Spleen (tissue), 7 donors: ENCODE measurements at regions not wholly inside any gene's neighbourhood (a gene's known extent, or its start where the extent isn't known, plus 50 kb on each side); places are given as distances from the start of the nearest gene placed in this dataset.

Source experiments
- POLR2A ChIP-seq, 3 donors: fragments of 450-650 bp; IDR thresholded peaks; one replicate each; pipeline ENCODE4 v1.5.1; 2017; ENCODE audit warnings: antibody characterized with exemption in 3 of 3, mild to moderate bottlenecking in 1 of 3
- POLR2AphosphoS5 ChIP-seq, 3 donors: sonication (generic); formaldehyde crosslinking; IDR thresholded peaks; one replicate each; pipeline ENCODE4 v1.5.1; 2017; ENCODE audit warnings: antibody characterized with exemption in 3 of 3
- TF ChIP-seq, protein P1 (sequence below), 11 experiments: fragments of 200-600 bp in 7 of 11; fragments of 450-650 bp in 4 of 11; sonication (generic) in 4 of 11; IDR thresholded peaks in 8 of 11; conservative IDR thresholded peaks in 3 of 11; 1 replicate in 7 of 11; 2 replicates in 4 of 11; pipeline versions ENCODE4 v1.4.0 to v1.8.0; 2016 to 2021; ENCODE audit warnings: antibody characterized with exemption in 11 of 11, inconsistent platforms in 4 of 11, mild to moderate bottlenecking in 1 of 11
- donor health status: DM: no; HTN: no; CAD: no; lungs with moderate emphysema.
- donor health status: DM: no; HTN: no; CAD: no.
- donor health status: DM: no; HTN: no; CAD: no.

DNA sequence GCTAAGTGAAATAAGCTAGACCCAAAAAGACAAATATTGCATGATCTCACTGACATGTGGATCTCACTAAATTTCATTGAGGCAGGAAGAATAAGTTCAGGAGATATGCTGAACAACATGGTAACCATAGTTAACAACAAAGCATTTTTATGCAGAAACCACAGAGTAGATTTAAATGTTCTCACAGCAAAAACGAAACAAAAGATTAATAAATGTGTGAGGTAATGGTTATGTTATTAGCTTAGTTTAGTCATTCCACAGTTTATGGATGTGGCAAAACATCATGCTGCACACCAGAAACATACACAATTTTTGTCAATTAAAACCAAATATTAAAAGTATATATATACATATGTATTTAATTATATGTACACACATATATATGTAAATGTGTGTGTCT lies 765.8 kb downstream of the SLITRK5 start:
- no peak for TF ChIP-seq POLR2A (IDR thresholded peaks at IDR 0.05)
- TF ChIP-seq, protein P1, sequence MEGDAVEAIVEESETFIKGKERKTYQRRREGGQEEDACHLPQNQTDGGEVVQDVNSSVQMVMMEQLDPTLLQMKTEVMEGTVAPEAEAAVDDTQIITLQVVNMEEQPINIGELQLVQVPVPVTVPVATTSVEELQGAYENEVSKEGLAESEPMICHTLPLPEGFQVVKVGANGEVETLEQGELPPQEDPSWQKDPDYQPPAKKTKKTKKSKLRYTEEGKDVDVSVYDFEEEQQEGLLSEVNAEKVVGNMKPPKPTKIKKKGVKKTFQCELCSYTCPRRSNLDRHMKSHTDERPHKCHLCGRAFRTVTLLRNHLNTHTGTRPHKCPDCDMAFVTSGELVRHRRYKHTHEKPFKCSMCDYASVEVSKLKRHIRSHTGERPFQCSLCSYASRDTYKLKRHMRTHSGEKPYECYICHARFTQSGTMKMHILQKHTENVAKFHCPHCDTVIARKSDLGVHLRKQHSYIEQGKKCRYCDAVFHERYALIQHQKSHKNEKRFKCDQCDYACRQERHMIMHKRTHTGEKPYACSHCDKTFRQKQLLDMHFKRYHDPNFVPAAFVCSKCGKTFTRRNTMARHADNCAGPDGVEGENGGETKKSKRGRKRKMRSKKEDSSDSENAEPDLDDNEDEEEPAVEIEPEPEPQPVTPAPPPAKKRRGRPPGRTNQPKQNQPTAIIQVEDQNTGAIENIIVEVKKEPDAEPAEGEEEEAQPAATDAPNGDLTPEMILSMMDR (IDR thresholded peaks at IDR 0.05 in 8 of 11, conservative IDR thresholded peaks at IDR 0.05 in 3 of 11) = no peak
- no peak for TF ChIP-seq POLR2AphosphoS5 (IDR thresholded peaks at IDR 0.05)
